ENCODE measurements at regions not wholly inside any gene's neighbourhood (a gene's known extent, or its start where the extent isn't known, plus 50 kb on each side); places are given as distances from the start of the nearest gene placed in this dataset.
"Not testable (repeated sequence)": the region's sequence is repeated elsewhere in the genome, so short reads cannot be mapped to it uniquely, and the experiment has no call there.

DNA sequence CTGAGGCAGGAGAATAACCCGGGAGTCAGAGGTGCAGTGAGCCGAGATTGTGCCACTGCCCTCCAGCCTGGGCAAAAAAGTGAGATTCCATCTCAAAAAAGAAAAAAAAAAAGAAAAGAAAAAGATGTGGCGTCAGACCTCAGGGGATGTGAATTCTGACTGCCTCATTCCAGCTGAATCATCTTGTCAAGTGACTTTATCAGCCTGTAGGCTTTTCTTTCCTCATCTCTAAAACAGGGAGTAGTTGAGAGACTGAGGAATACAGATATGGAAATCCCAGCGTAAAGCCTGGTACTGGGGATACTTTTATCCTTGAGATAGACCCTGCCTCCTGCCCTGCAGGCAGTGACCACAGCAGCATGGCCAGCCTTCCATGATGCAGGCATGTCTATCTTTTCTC, 74.1 kb downstream of the PPIAL4C start:
- TF ChIP-seq EZH2phosphoT487 (IDR thresholded peaks at IDR 0.05; ENCODE audit: low read length); EZH2 (optimal IDR thresholded peaks at IDR 0.05; ENCODE audit: low read depth, low read length): not testable (repeated sequence)
- TF ChIP-seq, protein P1, sequence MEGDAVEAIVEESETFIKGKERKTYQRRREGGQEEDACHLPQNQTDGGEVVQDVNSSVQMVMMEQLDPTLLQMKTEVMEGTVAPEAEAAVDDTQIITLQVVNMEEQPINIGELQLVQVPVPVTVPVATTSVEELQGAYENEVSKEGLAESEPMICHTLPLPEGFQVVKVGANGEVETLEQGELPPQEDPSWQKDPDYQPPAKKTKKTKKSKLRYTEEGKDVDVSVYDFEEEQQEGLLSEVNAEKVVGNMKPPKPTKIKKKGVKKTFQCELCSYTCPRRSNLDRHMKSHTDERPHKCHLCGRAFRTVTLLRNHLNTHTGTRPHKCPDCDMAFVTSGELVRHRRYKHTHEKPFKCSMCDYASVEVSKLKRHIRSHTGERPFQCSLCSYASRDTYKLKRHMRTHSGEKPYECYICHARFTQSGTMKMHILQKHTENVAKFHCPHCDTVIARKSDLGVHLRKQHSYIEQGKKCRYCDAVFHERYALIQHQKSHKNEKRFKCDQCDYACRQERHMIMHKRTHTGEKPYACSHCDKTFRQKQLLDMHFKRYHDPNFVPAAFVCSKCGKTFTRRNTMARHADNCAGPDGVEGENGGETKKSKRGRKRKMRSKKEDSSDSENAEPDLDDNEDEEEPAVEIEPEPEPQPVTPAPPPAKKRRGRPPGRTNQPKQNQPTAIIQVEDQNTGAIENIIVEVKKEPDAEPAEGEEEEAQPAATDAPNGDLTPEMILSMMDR (IDR thresholded peaks at IDR 0.05; ENCODE audit: low read length): not testable (repeated sequence)

All from MM.1S (cell line).